ENCODE measurements at regions not wholly inside any gene's neighbourhood (a gene's known extent, or its start where the extent isn't known, plus 50 kb on each side); places are given as distances from the start of the nearest gene placed in this dataset.

- TF ChIP-seq CTCF (IDR thresholded peaks at IDR 0.05), result no peak
- TF ChIP-seq POLR2A (IDR thresholded peaks at IDR 0.05), result no peak
These were observed 62.6 kb upstream of the TEX13D start for GRCh38 chrX:124269881-124270280.

Measured in heart left ventricle (tissue), 13 donors.